ENCODE measurements at regions not wholly inside any gene's neighbourhood (a gene's known extent, or its start where the extent isn't known, plus 50 kb on each side); places are given as distances from the start of the nearest gene placed in this dataset.

DNA sequence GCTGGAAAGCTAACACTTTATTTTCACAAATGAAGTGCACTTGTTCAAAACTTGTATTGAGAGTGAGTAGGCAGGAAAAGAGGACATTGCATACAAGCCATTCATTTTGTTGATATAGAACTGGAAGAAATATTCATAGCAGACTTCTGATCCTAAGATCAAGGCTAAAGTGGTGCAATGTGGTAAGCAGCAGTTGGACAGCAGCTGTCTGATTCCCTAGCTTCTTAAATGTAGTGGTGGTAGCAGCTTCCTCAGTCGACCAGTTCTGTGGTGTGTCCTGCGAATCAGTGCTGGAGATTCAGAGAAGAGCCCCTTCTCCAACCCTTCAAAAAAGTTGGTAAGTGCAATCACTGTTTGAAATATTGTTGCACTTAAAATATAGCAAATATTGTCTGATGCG, 281.7 kb upstream of the GJE1 start:
- TF ChIP-seq, protein P1, sequence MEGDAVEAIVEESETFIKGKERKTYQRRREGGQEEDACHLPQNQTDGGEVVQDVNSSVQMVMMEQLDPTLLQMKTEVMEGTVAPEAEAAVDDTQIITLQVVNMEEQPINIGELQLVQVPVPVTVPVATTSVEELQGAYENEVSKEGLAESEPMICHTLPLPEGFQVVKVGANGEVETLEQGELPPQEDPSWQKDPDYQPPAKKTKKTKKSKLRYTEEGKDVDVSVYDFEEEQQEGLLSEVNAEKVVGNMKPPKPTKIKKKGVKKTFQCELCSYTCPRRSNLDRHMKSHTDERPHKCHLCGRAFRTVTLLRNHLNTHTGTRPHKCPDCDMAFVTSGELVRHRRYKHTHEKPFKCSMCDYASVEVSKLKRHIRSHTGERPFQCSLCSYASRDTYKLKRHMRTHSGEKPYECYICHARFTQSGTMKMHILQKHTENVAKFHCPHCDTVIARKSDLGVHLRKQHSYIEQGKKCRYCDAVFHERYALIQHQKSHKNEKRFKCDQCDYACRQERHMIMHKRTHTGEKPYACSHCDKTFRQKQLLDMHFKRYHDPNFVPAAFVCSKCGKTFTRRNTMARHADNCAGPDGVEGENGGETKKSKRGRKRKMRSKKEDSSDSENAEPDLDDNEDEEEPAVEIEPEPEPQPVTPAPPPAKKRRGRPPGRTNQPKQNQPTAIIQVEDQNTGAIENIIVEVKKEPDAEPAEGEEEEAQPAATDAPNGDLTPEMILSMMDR (IDR thresholded peaks at IDR 0.05): no peak
- no peak for ATAC-seq
- intact Hi-C loops (cut with DNase I): no loop called here

DNA sequence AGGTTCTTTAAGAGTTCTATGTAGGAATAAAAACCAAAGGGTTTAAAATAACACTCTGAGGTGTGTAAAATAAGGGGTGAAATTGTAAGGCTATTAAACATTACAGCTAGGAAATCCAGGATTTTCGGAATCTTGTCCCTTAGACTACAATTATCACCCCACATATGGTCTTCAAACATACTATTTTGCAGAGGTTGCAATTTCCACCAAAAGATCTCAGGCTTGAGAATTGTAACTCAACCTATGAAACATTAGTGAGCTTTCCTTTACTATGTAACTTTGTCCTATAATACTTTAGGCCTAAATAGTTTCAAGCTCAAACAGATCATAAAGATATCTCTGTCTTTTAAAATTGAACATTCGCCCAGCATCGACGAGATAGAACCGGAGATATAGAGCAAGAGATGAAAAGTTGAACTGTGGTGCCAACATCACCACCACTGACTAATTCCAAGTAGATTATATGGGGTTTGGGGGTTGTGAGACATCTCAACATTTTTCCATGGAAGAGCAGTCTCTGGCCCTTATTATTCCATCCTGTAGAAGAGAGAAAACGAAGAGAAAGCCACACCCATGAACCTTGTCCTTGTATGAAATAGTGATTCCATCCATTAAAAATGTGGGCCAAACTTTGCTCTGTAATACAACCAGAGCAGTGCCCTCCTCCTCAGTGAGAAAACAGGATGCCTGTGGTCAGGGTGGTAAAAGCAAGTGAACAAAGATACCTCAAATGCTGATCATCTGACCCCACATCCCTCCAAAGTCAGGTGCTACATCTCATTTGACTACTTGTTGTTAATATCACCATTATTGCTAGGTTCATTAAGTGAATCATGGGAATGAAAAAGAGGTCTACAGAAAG, 284.5 kb upstream of the GJE1 start:
- H3K27me3 ChIP-seq (ENCODE audit: low read depth): no peaks in the 10 kb centered on the region
- H3K27ac ChIP-seq: no peak overlapping the region
- no peaks in the 10 kb centered on the region for H3K4me1 ChIP-seq
- ATAC-seq (peak in 1 of 2 donors; percentile 32), DNase-seq (no peak)
- H3K36me3 ChIP-seq: no peaks in the 10 kb centered on the region
- TF ChIP-seq, protein P1 (IDR thresholded peaks at IDR 0.05): no peak
- intact Hi-C loops (cut with DNase I): no loop called here
- H3K9me3 ChIP-seq: no peaks in the 10 kb centered on the region
- no peak overlapping the region for H3K4me3 ChIP-seq

More for the DNA sequence above, 281.7 kb upstream of the GJE1 start:
- Histone ChIP-seq H3K27ac (no peak overlapping the region), H3K27me3 (ENCODE audit: low read depth) (no peaks in the 10 kb centered on the region), H3K36me3 (no peaks in the 10 kb centered on the region), H3K4me3 (no peak overlapping the region), H3K9me3 (no peaks in the 10 kb centered on the region), H3K4me1 (no peaks in the 10 kb centered on the region)
- DNase-seq: no peak

DNA sequence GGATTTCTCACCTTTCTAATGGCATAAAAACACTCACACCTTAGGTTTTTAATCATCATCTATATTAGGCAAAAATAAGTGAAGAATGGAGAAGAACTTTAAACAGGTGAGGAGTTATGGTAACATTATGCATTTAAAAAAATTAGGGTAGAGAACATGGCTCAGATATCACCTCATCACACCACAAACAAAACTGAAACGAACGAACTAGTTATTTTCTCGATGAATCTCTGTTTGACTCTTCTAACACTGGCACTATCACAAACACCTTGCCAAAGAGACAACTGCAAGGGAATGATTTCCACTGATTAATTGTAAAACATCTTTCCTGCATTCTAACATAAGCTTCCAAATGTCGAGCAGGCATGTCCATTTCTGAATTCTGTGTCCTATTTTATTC, 286.1 kb upstream of the GJE1 start:
- ATAC-seq (no peak), DNase-seq (no peak)
- no peaks in the 10 kb centered on the region for H3K36me3 ChIP-seq
- H3K4me3 ChIP-seq: no peak overlapping the region
- H3K4me1 ChIP-seq: no peaks in the 10 kb centered on the region
- TF ChIP-seq, protein P1 (IDR thresholded peaks at IDR 0.05): no peak
- intact Hi-C loops (cut with DNase I): no loop called here
- H3K27me3 ChIP-seq (ENCODE audit: low read depth): no peaks in the 10 kb centered on the region
- H3K9me3 ChIP-seq: no peaks in the 10 kb centered on the region
- H3K27ac ChIP-seq: no peak overlapping the region

DNA sequence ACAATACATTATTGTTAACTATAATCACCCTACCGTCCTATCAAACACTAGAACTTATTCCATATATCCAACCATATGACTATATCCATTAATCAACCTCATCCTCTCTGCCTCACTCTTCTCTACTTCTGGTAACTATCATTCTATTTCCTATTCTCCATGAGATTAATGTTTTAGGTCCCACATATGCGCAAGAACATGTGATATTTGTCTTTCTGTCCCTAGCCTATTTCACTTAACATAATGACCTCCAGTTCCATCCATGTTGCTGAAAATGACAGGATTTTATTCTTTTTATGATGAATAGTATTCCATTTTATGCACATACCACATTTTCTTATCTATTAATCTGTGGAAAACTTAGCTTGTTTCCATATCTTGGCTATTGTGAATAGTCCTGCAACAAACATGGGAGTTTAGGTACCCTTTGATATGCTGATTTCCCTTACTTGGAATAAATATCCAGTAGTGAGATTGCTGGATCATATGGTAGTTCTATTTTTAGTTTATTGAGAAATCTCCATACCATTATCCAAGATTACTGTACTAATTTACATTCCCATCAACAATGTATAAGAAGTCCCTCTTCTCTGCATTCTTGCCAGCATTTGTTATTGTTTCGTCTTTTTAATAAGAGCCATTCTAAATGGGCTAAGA, 289.4 kb upstream of the GJE1 start:
- no peak for ATAC-seq
- H3K4me1 ChIP-seq: no peaks in the 10 kb centered on the region
- TF ChIP-seq, protein P1 (IDR thresholded peaks at IDR 0.05): no peak
- DNase-seq: no peak
- H3K36me3 ChIP-seq: no peaks in the 10 kb centered on the region
- H3K4me3 ChIP-seq: no peak overlapping the region
- no peaks in the 10 kb centered on the region for H3K9me3 ChIP-seq
- no peaks in the 10 kb centered on the region for H3K27me3 ChIP-seq (ENCODE audit: low read depth)
- intact Hi-C loops (cut with DNase I): no loop called here
- H3K27ac ChIP-seq: no peak overlapping the region

DNA sequence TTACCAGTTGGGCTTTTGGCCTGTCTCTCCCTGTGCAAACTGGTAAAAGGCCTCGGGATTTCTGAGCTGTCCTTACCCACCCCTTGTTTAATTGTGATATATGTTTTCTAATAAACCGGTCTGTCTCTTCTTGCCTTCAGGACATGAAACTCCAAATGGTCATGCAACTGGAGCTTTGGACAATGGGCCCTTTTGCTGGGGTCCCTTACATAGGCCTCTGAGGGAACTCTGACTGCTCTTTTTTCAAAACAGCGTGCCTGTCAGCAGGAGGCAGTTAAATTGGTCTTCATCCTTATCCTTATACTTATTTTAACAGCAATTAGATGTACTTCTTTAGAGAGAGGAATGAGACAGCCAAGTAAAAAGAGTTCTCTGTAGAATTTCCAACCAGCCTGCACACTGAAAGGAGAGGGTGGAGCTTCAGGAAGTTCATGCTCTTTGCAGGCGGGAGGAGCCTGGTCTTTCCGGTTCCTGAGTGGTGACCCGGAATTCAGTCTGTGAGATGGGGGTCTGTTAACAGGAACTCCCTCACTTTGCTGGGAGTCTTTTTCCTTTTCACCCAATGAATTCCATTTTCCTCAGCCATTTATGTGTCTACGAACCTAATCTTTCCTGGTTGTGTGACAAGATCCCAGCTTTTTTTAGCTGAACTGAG, 299.6 kb upstream of the GJE1 start:
- TF ChIP-seq, protein P1 (IDR thresholded peaks at IDR 0.05): no peak
- no peaks in the 10 kb centered on the region for H3K4me1 ChIP-seq
- DNase-seq: no peak
- H3K36me3 ChIP-seq: no peaks in the 10 kb centered on the region
- H3K27ac ChIP-seq: no peak overlapping the region
- intact Hi-C loops (cut with DNase I): no loop called here
- no peak for ATAC-seq
- no peaks in the 10 kb centered on the region for H3K9me3 ChIP-seq
- no peaks in the 10 kb centered on the region for H3K27me3 ChIP-seq (ENCODE audit: low read depth)
- no peak overlapping the region for H3K4me3 ChIP-seq

All from lower lobe of right lung (tissue), 2 donors.